ENCODE measurements at regions not wholly inside any gene's neighbourhood (a gene's known extent, or its start where the extent isn't known, plus 50 kb on each side); places are given as distances from the start of the nearest gene placed in this dataset.

DNA sequence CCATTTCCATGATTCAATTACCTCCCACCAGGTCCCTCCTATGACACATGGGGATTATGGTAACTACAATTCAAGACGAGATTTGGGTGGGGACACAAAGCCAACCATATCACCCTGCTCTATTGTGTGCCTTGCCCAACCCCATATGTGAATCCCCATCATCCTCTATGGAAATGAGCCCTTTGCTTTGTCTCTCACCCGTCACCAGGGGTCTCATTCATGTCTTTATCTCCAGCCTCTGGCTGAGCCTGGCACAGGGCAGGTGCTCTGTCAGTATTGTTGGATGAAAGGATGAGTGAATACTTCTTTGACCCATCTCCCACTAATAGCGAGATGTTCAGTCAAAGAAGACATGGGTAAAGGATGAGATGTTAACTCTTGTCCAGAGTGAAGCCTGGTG, 116.6 kb upstream of the LGALSL start:
- Histone ChIP-seq H4K20me1 (ENCODE audit: insufficient read depth) (no peaks in the 10 kb centered on the region), H3K9me3 (ENCODE audit: low read length) (no peaks in the 10 kb centered on the region), H3F3A (ENCODE audit: insufficient read depth, low read length, poor library complexity, severe bottlenecking) (no peaks in the 10 kb centered on the region), H3K4me3 (ENCODE audit: low read length) (no peak overlapping the region), H3K36me3 (ENCODE audit: insufficient read depth, low read length) (no peaks in the 10 kb centered on the region), H3K79me2 (replicated peaks; ENCODE audit: insufficient read depth, low read length) (no peaks in the 10 kb centered on the region), H3K4me2 (ENCODE audit: low read length) (no peak overlapping the region), H2AFZ (ENCODE audit: low read depth, low read length) (no peak overlapping the region), H3K27me3 (ENCODE audit: insufficient read depth, low read depth, low read length) (no peaks in the 10 kb centered on the region), H3K9me2 (ENCODE audit: insufficient read depth, low read length) (no peaks in the 10 kb centered on the region), H3K9ac (ENCODE audit: low read length) (no peak overlapping the region), H3K27ac (ENCODE audit: low read length) (no peak overlapping the region)
- TF ChIP-seq POLR2AphosphoS5 (IDR thresholded peaks at IDR 0.05) (no peak), TAF1 (IDR thresholded peaks at IDR 0.05; ENCODE audit: low read depth) (no peak), EP300 (conservative IDR thresholded peaks at IDR 0.05; ENCODE audit: poor library complexity, severe bottlenecking) (no peak), EZH2 (IDR thresholded peaks at IDR 0.05; ENCODE audit: borderline replicate concordance, insufficient read depth, low read length, poor library complexity, severe bottlenecking) (no peak), SMC3 (conservative IDR thresholded peaks at IDR 0.05; ENCODE audit: poor library complexity) (no peak), MXI1 (conservative IDR thresholded peaks at IDR 0.05; ENCODE audit: poor library complexity, severe bottlenecking) (no peak), RAD21 (conservative IDR thresholded peaks at IDR 0.05) (no peak)
- TF ChIP-seq, protein P1, sequence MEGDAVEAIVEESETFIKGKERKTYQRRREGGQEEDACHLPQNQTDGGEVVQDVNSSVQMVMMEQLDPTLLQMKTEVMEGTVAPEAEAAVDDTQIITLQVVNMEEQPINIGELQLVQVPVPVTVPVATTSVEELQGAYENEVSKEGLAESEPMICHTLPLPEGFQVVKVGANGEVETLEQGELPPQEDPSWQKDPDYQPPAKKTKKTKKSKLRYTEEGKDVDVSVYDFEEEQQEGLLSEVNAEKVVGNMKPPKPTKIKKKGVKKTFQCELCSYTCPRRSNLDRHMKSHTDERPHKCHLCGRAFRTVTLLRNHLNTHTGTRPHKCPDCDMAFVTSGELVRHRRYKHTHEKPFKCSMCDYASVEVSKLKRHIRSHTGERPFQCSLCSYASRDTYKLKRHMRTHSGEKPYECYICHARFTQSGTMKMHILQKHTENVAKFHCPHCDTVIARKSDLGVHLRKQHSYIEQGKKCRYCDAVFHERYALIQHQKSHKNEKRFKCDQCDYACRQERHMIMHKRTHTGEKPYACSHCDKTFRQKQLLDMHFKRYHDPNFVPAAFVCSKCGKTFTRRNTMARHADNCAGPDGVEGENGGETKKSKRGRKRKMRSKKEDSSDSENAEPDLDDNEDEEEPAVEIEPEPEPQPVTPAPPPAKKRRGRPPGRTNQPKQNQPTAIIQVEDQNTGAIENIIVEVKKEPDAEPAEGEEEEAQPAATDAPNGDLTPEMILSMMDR (IDR thresholded peaks at IDR 0.05; ENCODE audit: poor library complexity, severe bottlenecking), result no peak
- TF ChIP-seq, protein P2, sequence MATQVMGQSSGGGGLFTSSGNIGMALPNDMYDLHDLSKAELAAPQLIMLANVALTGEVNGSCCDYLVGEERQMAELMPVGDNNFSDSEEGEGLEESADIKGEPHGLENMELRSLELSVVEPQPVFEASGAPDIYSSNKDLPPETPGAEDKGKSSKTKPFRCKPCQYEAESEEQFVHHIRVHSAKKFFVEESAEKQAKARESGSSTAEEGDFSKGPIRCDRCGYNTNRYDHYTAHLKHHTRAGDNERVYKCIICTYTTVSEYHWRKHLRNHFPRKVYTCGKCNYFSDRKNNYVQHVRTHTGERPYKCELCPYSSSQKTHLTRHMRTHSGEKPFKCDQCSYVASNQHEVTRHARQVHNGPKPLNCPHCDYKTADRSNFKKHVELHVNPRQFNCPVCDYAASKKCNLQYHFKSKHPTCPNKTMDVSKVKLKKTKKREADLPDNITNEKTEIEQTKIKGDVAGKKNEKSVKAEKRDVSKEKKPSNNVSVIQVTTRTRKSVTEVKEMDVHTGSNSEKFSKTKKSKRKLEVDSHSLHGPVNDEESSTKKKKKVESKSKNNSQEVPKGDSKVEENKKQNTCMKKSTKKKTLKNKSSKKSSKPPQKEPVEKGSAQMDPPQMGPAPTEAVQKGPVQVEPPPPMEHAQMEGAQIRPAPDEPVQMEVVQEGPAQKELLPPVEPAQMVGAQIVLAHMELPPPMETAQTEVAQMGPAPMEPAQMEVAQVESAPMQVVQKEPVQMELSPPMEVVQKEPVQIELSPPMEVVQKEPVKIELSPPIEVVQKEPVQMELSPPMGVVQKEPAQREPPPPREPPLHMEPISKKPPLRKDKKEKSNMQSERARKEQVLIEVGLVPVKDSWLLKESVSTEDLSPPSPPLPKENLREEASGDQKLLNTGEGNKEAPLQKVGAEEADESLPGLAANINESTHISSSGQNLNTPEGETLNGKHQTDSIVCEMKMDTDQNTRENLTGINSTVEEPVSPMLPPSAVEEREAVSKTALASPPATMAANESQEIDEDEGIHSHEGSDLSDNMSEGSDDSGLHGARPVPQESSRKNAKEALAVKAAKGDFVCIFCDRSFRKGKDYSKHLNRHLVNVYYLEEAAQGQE (IDR thresholded peaks at IDR 0.05; ENCODE audit: borderline replicate concordance), result no peak

DNA sequence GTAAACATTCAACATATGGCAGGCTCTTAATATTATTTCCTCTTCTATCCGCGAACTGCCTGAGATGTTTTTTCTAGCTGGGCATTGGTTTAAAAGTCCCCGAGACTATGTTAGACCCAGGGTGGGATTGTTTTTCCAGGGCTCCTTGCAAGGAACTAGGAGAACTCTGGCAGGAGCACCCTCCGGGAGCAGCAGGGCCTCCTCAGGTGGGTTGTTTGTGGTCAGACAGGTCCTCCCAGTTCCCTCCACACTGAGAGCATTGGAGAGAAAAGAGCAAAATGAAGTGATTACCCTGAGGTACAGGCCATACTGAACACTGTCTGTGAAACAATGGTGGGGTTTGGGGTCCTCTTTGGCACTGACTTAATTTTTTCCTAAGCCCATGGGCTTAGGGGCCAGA, 115.9 kb upstream of the LGALSL start:
- H3F3A ChIP-seq (ENCODE audit: insufficient read depth, low read length, poor library complexity, severe bottlenecking), result no peaks in the 10 kb centered on the region
- H3K4me3 ChIP-seq (ENCODE audit: low read length), result no peak overlapping the region
- no peak overlapping the region for H3K27ac ChIP-seq (ENCODE audit: low read length)
- no peak overlapping the region for H3K9ac ChIP-seq (ENCODE audit: low read length)
- no peak overlapping the region for H2AFZ ChIP-seq (ENCODE audit: low read depth, low read length)
- no peaks in the 10 kb centered on the region for H3K79me2 ChIP-seq (replicated peaks; ENCODE audit: insufficient read depth, low read length)
- H3K4me2 ChIP-seq (ENCODE audit: low read length), result no peak overlapping the region
- H3K36me3 ChIP-seq (ENCODE audit: insufficient read depth, low read length), result no peaks in the 10 kb centered on the region
- no peaks in the 10 kb centered on the region for H3K9me3 ChIP-seq (ENCODE audit: low read length)
- H4K20me1 ChIP-seq (ENCODE audit: insufficient read depth), result no peaks in the 10 kb centered on the region
- H3K9me2 ChIP-seq (ENCODE audit: insufficient read depth, low read length), result no peaks in the 10 kb centered on the region
- TF ChIP-seq, protein P1 (IDR thresholded peaks at IDR 0.05; ENCODE audit: poor library complexity, severe bottlenecking), result no peak
- TF ChIP-seq, protein P2 (IDR thresholded peaks at IDR 0.05; ENCODE audit: borderline replicate concordance), result no peak
- TF ChIP-seq MXI1 (conservative IDR thresholded peaks at IDR 0.05; ENCODE audit: poor library complexity, severe bottlenecking), result no peak
- TF ChIP-seq SMC3 (conservative IDR thresholded peaks at IDR 0.05; ENCODE audit: poor library complexity), result no peak
- TF ChIP-seq POLR2AphosphoS5 (IDR thresholded peaks at IDR 0.05), result no peak
- TF ChIP-seq RAD21 (conservative IDR thresholded peaks at IDR 0.05), result no peak
- no peak for TF ChIP-seq EZH2 (IDR thresholded peaks at IDR 0.05; ENCODE audit: borderline replicate concordance, insufficient read depth, low read length, poor library complexity, severe bottlenecking)
- TF ChIP-seq EP300 (conservative IDR thresholded peaks at IDR 0.05; ENCODE audit: poor library complexity, severe bottlenecking), result no peak
- TF ChIP-seq TAF1 (IDR thresholded peaks at IDR 0.05; ENCODE audit: low read depth), result no peak
- H3K27me3 ChIP-seq (ENCODE audit: insufficient read depth, low read depth, low read length), result no peaks in the 10 kb centered on the region
